Muscle layer of duodenum (tissue), 2 donors: ENCODE measurements at regions not wholly inside any gene's neighbourhood (a gene's known extent, or its start where the extent isn't known, plus 50 kb on each side); places are given as distances from the start of the nearest gene placed in this dataset.

Source experiments
- H3K27ac ChIP-seq: one replicate; pipeline ENCODE4 v1.7.0; 2013; ENCODE audit warnings: mild to moderate bottlenecking, low read length
- H3K27me3 ChIP-seq: one replicate; pipeline ENCODE4 v1.7.0; 2013; ENCODE audit warnings: low read depth, mild to moderate bottlenecking, control low read depth, low read length
- H3K36me3 ChIP-seq, 2 donors: one replicate each; pipeline ENCODE4 v1.7.0; 2013; ENCODE audit warnings: low read length in 2 of 2, control low read depth in 1 of 2, mild to moderate bottlenecking in 1 of 2; ENCODE audit not compliant: insufficient read depth in 2 of 2, control insufficient read depth in 1 of 2
- H3K4me1 ChIP-seq, 2 donors: one replicate each; pipeline ENCODE4 v1.7.0; 2013; ENCODE audit warnings: low read length in 2 of 2, mild to moderate bottlenecking in 2 of 2, control low read depth in 1 of 2, moderate library complexity in 1 of 2; ENCODE audit not compliant: insufficient read depth in 2 of 2, control insufficient read depth in 1 of 2
- H3K4me3 ChIP-seq, 2 donors: one replicate each; pipeline ENCODE4 v1.7.0; 2013; ENCODE audit warnings: low read length in 2 of 2, low read depth in 1 of 2, mild to moderate bottlenecking in 1 of 2
- H3K9me3 ChIP-seq, 2 donors: one replicate each; pipeline ENCODE4 v1.7.0; 2013; ENCODE audit warnings: low read length in 2 of 2, control low read depth in 1 of 2, mild to moderate bottlenecking in 1 of 2; ENCODE audit not compliant: control insufficient read depth in 1 of 2
- donor health status: healthy.

DNA sequence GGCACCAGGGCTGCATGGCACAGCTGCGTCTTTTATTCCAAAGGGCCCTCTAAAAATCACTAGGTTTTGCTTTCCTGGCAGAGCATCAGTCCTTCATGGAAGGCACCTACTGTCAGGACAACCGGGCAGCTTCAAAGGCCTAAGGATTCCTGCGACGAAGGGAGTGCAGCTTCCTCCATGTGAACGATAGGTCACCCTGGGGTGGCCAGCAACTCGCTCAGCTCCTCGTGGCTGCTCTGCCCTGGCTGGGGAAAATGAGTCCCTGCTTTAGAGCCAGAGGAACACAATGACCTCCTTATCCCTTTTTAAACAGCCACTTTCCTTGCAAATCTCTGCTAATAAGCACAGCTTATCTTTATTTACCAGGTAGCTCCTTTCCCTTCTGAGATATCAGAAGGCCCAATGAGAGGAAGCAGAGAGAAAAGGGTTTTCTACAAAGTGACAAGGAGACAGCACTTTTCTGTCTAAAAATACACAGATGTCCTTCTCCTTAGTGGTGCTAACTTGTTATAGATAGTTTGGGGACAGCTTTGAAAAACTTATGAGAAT is 71.6 kb upstream of the SMYD2 start:
- Histone ChIP-seq H3K4me1 (peaks cover 0 to 3% of the 10 kb centered on the region in 2 donors), H3K9me3 (no peaks in the 10 kb centered on the region), H3K27me3 (no peaks in the 10 kb centered on the region), H3K36me3 (no peaks in the 10 kb centered on the region), H3K27ac (no peak overlapping the region), H3K4me3 (no peak overlapping the region)

DNA sequence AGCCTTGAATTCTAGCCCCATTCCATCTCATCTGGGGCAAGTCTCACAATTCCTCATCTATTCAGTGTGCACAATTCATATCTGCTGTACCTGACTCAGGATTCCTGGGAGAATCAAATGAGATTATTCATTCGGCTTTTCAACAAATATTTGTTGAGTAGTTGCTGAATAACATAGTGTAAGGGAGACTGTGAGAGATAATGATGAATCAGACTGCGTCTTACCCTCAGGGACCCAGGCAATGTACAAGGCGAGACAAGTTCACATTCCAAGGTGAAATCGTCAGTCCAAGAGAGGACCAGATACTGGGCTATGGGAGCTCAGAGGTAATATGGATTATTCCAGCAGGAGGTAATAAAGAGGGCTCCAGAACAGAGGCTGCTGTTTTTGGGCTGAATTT is 67.8 kb upstream of the SMYD2 start:
- H3K27me3 ChIP-seq = no peaks in the 10 kb centered on the region
- H3K36me3 ChIP-seq = no peaks in the 10 kb centered on the region
- H3K4me1 ChIP-seq = peaks cover 0 to 5% of the 10 kb centered on the region in 2 donors
- no peaks in the 10 kb centered on the region for H3K9me3 ChIP-seq
- no peak overlapping the region for H3K4me3 ChIP-seq
- no peak overlapping the region for H3K27ac ChIP-seq

- no peaks in the 10 kb centered on the region for H3K9me3 ChIP-seq
- no peak overlapping the region for H3K27ac ChIP-seq
- no peak overlapping the region for H3K4me3 ChIP-seq
- H3K36me3 ChIP-seq = no peaks in the 10 kb centered on the region
- H3K27me3 ChIP-seq = no peaks in the 10 kb centered on the region
- H3K4me1 ChIP-seq = peaks cover 0 to 5% of the 10 kb centered on the region in 2 donors
These were observed 66.1 kb upstream of the SMYD2 start for GRCh38 chr1:214214851-214215250.

- no peaks in the 10 kb centered on the region for H3K36me3 ChIP-seq
- no peak overlapping the region for H3K27ac ChIP-seq
These were observed 65.4 kb upstream of the SMYD2 start for GRCh38 chr1:214215583-214215982.

DNA sequence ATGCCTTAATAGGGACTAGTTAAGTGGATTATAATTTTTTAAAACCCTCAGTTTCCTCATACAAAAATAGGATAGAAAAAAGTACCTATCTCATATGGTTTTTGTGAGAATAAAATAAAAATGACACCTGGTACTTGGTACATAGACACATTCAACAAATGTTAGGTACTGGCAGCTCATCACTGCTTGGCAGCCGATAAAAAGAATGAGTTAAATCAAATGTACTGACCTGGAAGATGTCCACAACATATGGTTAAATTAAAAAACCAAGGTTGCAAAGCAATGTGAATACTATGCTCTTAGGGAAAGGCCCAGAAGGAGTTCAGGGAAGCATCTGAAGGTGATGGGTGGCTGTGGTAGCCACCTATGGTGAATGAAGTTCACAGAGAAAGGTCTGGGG is 64.9 kb upstream of the SMYD2 start:
- Histone ChIP-seq H3K4me1 (peaks cover 0 to 5% of the 10 kb centered on the region in 2 donors), H3K27me3 (no peaks in the 10 kb centered on the region), H3K36me3 (no peaks in the 10 kb centered on the region), H3K27ac (no peak overlapping the region), H3K9me3 (no peaks in the 10 kb centered on the region), H3K4me3 (no peak overlapping the region)

More at GRCh38 chr1:214215583-214215982, 65.4 kb upstream of the SMYD2 start:
- no peak overlapping the region for H3K4me3 ChIP-seq
- H3K9me3 ChIP-seq = no peaks in the 10 kb centered on the region
- H3K27me3 ChIP-seq = no peaks in the 10 kb centered on the region
- peaks cover 0 to 5% of the 10 kb centered on the region in 2 donors for H3K4me1 ChIP-seq

DNA sequence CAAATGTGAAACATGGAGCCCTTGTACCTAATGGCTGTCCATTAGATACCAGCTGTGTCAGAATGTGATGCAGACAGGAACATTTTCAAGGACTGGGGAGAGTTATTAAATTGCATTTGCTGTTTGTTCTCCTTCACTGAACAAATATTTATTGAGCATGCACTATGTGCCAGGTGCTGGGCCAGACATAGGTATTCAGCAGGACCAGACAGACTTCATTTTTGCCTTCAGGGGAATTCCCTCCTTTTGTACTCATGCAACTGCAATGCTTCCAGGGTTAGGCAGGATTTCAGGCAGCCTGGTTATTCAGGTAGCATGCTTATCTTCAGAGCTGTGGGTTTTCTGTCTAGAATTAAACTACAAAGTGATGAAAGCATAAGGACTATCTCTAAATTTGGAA is 64.2 kb upstream of the SMYD2 start:
- H3K4me1 ChIP-seq = peaks cover 0 to 5% of the 10 kb centered on the region in 2 donors
- no peaks in the 10 kb centered on the region for H3K27me3 ChIP-seq
- no peak overlapping the region for H3K27ac ChIP-seq
- no peak overlapping the region for H3K4me3 ChIP-seq
- no peaks in the 10 kb centered on the region for H3K9me3 ChIP-seq
- H3K36me3 ChIP-seq = no peaks in the 10 kb centered on the region

DNA sequence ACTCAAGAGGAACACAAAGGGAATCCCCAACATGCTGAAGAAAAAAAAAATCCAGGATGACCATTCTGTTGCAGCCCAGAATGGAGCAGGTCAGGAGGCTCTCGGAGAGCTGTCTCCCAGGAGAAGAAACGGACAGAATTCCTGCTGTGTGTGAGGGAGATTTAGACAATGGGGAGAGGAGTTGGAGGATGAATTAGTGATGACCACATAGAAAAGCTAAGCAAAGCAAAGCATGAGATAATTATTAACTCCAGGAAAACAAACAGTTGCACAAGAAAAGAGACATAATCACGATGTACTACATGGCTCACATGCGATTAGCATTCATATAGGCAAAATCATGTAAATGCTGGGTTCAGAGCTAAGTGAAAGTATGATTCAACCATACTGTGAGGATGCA is 61.1 kb upstream of the SMYD2 start:
- no peaks in the 10 kb centered on the region for H3K9me3 ChIP-seq
- H3K27me3 ChIP-seq = no peaks in the 10 kb centered on the region
- H3K4me1 ChIP-seq = peaks cover 0 to 4% of the 10 kb centered on the region in 2 donors
- H3K36me3 ChIP-seq = no peaks in the 10 kb centered on the region
- H3K27ac ChIP-seq = no peak overlapping the region
- H3K4me3 ChIP-seq = no peak overlapping the region

DNA sequence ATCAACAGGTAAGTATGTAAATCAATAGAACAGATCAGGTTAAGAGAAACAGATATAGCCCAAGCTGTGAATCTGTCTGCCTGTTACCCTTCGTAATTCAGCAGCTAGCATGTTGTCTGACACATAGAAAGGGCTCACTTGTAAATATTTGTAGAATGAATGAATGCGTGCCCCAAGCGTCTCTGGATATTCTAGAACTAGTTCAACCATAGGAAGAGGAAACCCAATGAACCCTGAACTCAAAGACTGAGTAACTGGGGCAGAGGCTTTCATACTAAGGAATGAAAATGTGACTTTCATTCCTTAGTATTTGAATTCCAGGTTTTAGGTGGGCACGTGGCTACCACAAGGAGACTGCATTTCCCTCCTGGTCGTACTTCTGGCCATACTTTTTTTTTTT is 60.1 kb upstream of the SMYD2 start:
- Histone ChIP-seq H3K36me3 (no peaks in the 10 kb centered on the region), H3K27me3 (no peaks in the 10 kb centered on the region), H3K9me3 (no peaks in the 10 kb centered on the region), H3K4me1 (peaks cover 0 to 4% of the 10 kb centered on the region in 2 donors), H3K4me3 (no peak overlapping the region), H3K27ac (no peak overlapping the region)

DNA sequence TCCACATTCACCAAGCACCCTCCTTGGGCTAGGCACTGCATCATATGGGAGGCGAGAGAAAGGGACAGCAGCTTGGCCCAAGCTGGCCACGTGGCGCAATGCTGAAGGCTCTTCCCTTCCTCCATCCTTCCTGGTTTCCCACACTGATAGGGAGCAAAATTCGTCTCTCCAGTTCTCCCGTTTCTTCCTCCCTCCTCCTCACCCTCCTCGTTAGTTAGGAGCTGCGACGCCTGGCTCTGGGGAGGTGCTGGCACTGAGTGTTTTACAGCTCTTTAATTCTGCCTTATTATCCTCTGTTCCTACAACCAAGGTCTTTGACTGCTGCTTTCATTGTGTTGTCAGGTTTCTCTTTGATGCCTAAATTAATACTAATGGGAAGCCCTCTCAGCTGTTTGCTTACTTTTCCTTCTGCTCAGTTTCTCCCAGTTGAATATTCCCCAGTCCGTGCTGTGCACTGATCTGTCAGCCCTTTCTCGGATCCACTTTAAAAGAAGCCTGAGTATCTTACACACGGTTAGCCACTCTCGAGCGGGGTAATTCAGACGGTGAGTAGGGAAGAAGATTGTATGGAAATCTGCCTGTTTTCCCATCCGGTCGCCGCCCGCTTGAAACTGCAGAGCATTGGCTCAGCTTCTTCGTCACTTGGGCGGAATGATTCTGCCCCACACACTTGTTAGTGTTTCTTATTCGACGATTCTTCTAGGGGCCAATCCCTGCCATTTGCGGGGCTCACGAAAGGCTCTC is 56.2 kb upstream of the SMYD2 start:
- H3K36me3 ChIP-seq = no peaks in the 10 kb centered on the region
- H3K4me3 ChIP-seq = peak overlapping the region; percentile 58 to 71
- peaks cover 0 to 4% of the 10 kb centered on the region in 2 donors for H3K4me1 ChIP-seq
- H3K9me3 ChIP-seq = no peaks in the 10 kb centered on the region
- H3K27ac ChIP-seq = peak overlapping the region; percentile 11
- H3K27me3 ChIP-seq = no peaks in the 10 kb centered on the region

DNA sequence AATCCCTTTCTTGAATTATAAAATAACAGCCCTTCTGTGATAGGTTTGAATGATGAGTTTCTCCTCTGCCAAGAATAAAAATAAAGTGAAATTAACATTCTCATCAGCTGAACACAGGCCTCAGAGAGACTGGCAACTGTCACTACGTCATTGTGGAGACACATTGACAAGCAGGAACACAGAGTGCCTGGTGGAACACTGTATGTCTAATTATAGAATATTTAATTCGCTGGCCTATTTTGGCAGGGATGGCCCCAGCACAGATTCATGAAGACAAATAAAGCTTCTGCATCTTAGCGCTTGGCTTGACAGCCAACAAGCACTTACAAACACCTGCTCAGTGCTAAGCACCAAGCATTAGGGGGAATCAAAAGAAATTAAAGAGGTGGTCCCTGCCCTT is 52.0 kb upstream of the SMYD2 start:
- peaks cover 0 to 4% of the 10 kb centered on the region in 2 donors for H3K4me1 ChIP-seq
- no peaks in the 10 kb centered on the region for H3K36me3 ChIP-seq
- H3K27me3 ChIP-seq = no peaks in the 10 kb centered on the region
- H3K27ac ChIP-seq = no peak overlapping the region
- H3K9me3 ChIP-seq = no peaks in the 10 kb centered on the region
- no peak overlapping the region for H3K4me3 ChIP-seq

- Histone ChIP-seq H3K27ac (no peak overlapping the region), H3K27me3 (no peaks in the 10 kb centered on the region), H3K36me3 (no peaks in the 10 kb centered on the region), H3K9me3 (no peaks in the 10 kb centered on the region), H3K4me3 (no peak overlapping the region), H3K4me1 (no peaks in the 10 kb centered on the region)
These were observed 51.2 kb upstream of the SMYD2 start for GRCh38 chr1:214229736-214230135.
